GM12878 (cell line): ENCODE measurements at regions not wholly inside any gene's neighbourhood (a gene's known extent, or its start where the extent isn't known, plus 50 kb on each side); places are given as distances from the start of the nearest gene placed in this dataset.

ENCODE experiments used
- ATAC-seq: fragments of 200-7000 bp; cut with Tn5 transposase; 3 replicates; pipeline ENCODE4 v1.9.1; 2020; ENCODE audit warnings: mild to moderate bottlenecking, moderate library complexity
- BruUV-seq: library from RNA; stranded (reverse); fragments of 400-500 nt; replicated peaks from 2 replicates; lab custom pipeline; 2021; lab: Mats Ljungman, UMichigan
- CTCF ChIA-PET: fragments of 300-600 bp; sonication (Branson Sonifier 250); formaldehyde crosslinking; extraction: SDS; loops from one replicate; lab custom pipeline; 2021; ENCODE audit warnings: inconsistent platforms; lab: Yijun Ruan, JAX
- POLR2A ChIA-PET: fragments of 350-600 bp; formaldehyde crosslinking; extraction: SDS; loops from one replicate; lab custom pipeline; 2021; ENCODE audit warnings: inconsistent platforms; lab: Charles Lee
- RAD21 ChIA-PET: fragments of 300-600 bp; sonication (Branson Sonifier 250); formaldehyde crosslinking; loops from one replicate; lab custom pipeline; 2023; ENCODE audit warnings: antibody characterized with exemption; ENCODE audit not compliant: unreplicated experiment; lab: Charles Lee
- SMC1A ChIA-PET: fragments of 300-600 bp; sonication (Branson Sonifier 250); formaldehyde crosslinking; loops from one replicate; lab custom pipeline; 2023; ENCODE audit not compliant: unreplicated experiment, uncharacterized antibody; lab: Charles Lee
- DNase-seq: peaks from one replicate; pipeline ENCODE4 v3.0.0-alpha.2; 2011; ENCODE audit warnings: low read depth, low spot score
- FAIRE-seq: peaks from 3 replicates; lab custom pipeline; 2011; peaks lifted over from hg19 to GRCh38; lab: Jason Lieb, UNC
- H2AFZ ChIP-seq: 2 replicates; pipeline ENCODE4 v1.6.0; 2011; ENCODE audit warnings: low read depth, low read length, control low read depth; ENCODE audit not compliant: control insufficient read depth
- H3K27ac ChIP-seq: 2 replicates; pipeline ENCODE4 v1.5.1; 2011; ENCODE audit warnings: control low read depth; ENCODE audit not compliant: control insufficient read depth, insufficient read depth
- H3K27me3 ChIP-seq, 2 experiments: replicated peaks in 1 of 2; 2 replicates each; pipeline versions ENCODE4 v1.6.0 to v1.6.1; 2011; ENCODE audit warnings: low read length in 1 of 2; ENCODE audit not compliant: control insufficient read depth in 2 of 2, insufficient read depth in 2 of 2
- H3K36me3 ChIP-seq, 2 experiments: 2 replicates each; pipeline ENCODE4 v1.5.1; 2011; ENCODE audit warnings: low read length in 1 of 2; ENCODE audit not compliant: control insufficient read depth in 2 of 2, insufficient read depth in 2 of 2
- H3K4me1 ChIP-seq: 2 replicates; pipeline ENCODE4 v1.6.1; 2011; ENCODE audit warnings: mild to moderate bottlenecking, low read length, moderate library complexity, mixed read lengths; ENCODE audit not compliant: control insufficient read depth, insufficient read depth
- H3K4me2 ChIP-seq: 2 replicates; pipeline ENCODE4 v1.6.0; 2011; ENCODE audit warnings: control low read depth; ENCODE audit not compliant: control insufficient read depth, insufficient read depth
- H3K4me3 ChIP-seq: fragments of 200-600 bp; sonication (generic); 2 replicates; pipeline ENCODE4 v1.5.1; 2016
- H3K79me2 ChIP-seq: 2 replicates; pipeline ENCODE4 v1.6.0; 2011; ENCODE audit warnings: low read length; ENCODE audit not compliant: control insufficient read depth, insufficient read depth
- H3K9ac ChIP-seq: 2 replicates; pipeline ENCODE4 v1.8.0; 2011; ENCODE audit warnings: low read length, control low read depth, mixed read lengths; ENCODE audit not compliant: control insufficient read depth, insufficient read depth
- H3K9me3 ChIP-seq: replicated peaks from 3 replicates; pipeline ENCODE4 v1.5.1; 2011; ENCODE audit warnings: mild to moderate bottlenecking, low read length; ENCODE audit not compliant: control insufficient read depth, insufficient read depth
- H4K20me1 ChIP-seq: 2 replicates; pipeline ENCODE4 v1.6.0; 2011; ENCODE audit not compliant: control insufficient read depth, insufficient read depth
- BHLHE40 ChIP-seq, 2 experiments: fragments of 450-650 bp in 1 of 2; IDR thresholded peaks; 2 replicates each; pipeline ENCODE4 v1.6.1; 2011 to 2017; ENCODE audit warnings: low read depth in 2 of 2, borderline replicate concordance in 1 of 2, improper control_type of control experiment in 1 of 2, low read length in 1 of 2, mild to moderate bottlenecking in 1 of 2
- CBFB ChIP-seq: IDR thresholded peaks from 2 replicates; pipeline ENCODE4 v1.6.1; 2016; ENCODE audit warnings: antibody characterized with exemption, low read depth
- GATAD2B ChIP-seq: fragments of 450-650 bp; conservative IDR thresholded peaks from 2 replicates; pipeline ENCODE4 v1.6.1; 2017; ENCODE audit warnings: low read depth, mild to moderate bottlenecking, moderate library complexity
- MYC ChIP-seq: IDR thresholded peaks from 2 replicates; pipeline ENCODE4 v1.6.1; 2011; ENCODE audit warnings: mild to moderate bottlenecking, low read length, moderate library complexity, inconsistent platforms; ENCODE audit not compliant: insufficient read depth, insufficient replicate concordance, insufficient read length, severe bottlenecking
- NFYA ChIP-seq: IDR thresholded peaks from 2 replicates; pipeline ENCODE4 v1.6.1; 2011; ENCODE audit warnings: low read depth, mild to moderate bottlenecking, low read length, improper control_type of control experiment, borderline replicate concordance
- NFYB ChIP-seq: IDR thresholded peaks from 2 replicates; pipeline ENCODE4 v1.6.1; 2011; ENCODE audit warnings: low read depth, mild to moderate bottlenecking, low read length, improper control_type of control experiment, moderate library complexity; ENCODE audit not compliant: insufficient read depth
- NR2C1 ChIP-seq: fragments of 450-650 bp; IDR thresholded peaks from 2 replicates; pipeline ENCODE4 v1.6.1; 2017; ENCODE audit warnings: antibody characterized with exemption, mild to moderate bottlenecking, moderate library complexity
- NR2F1 ChIP-seq: fragments of 450-650 bp; conservative IDR thresholded peaks from 2 replicates; pipeline ENCODE4 v1.6.1; 2017; ENCODE audit warnings: mild to moderate bottlenecking
- RAD51 ChIP-seq: fragments of 450-650 bp; IDR thresholded peaks from 2 replicates; pipeline ENCODE4 v1.6.1; 2016; ENCODE audit warnings: moderate library complexity, mild to moderate bottlenecking, inconsistent platforms
- RFX5 ChIP-seq: IDR thresholded peaks from 2 replicates; pipeline ENCODE4 v1.6.1; 2011; ENCODE audit warnings: low read depth, low read length, improper control_type of control experiment
- SIN3A ChIP-seq: IDR thresholded peaks from 2 replicates; pipeline ENCODE4 v1.6.1; 2012; ENCODE audit warnings: low read depth, low read length, improper control_type of control experiment
- SMAD5 ChIP-seq: IDR thresholded peaks from 2 replicates; pipeline ENCODE4 v1.6.1; 2016; ENCODE audit warnings: antibody characterized with exemption, low read depth
- SUPT20H ChIP-seq: IDR thresholded peaks from 2 replicates; pipeline ENCODE4 v1.6.1; 2011; ENCODE audit warnings: low read depth, mild to moderate bottlenecking, low read length, moderate library complexity, borderline replicate concordance; ENCODE audit not compliant: control insufficient read depth
- SUZ12 ChIP-seq: fragments of 200-600 bp; sonication (generic); IDR thresholded peaks from one replicate; pipeline ENCODE4 v1.6.1; 2018; ENCODE audit warnings: antibody characterized with exemption, mild to moderate bottlenecking; ENCODE audit not compliant: unreplicated experiment
- TARDBP ChIP-seq: IDR thresholded peaks from 2 replicates; pipeline ENCODE4 v1.6.1; 2016; ENCODE audit warnings: borderline replicate concordance
- WGBS: methylation state at CpG from one replicate; pipeline ENCODE4 v1.1.6; 2016; ENCODE audit warnings: low lambda C conversion rate; ENCODE audit not compliant: insufficient replicate concordance, insufficient coverage; ENCODE audit errors: missing lambda C conversion rate; 5-methylcytosine and 5-hydroxymethylcytosine counted together
- in situ Hi-C: fragments of 300-500 bp; cut with MboI; formaldehyde crosslinking; loops from 9 replicates; pipeline ENCODE4 v1.14.3; 2018; ENCODE audit warnings: mixed read lengths
- intact Hi-C: fragments of 100-400 bp; cut with micrococcal nuclease; formaldehyde crosslinking; loops from one replicate; pipeline ENCODE4 v1.14.2; 2022; ENCODE audit not compliant: unreplicated experiment
- TF ChIP-seq, protein P1 (sequence below): fragments of 450-650 bp; IDR thresholded peaks from 2 replicates; pipeline ENCODE4 v1.6.1; 2017; ENCODE audit warnings: mild to moderate bottlenecking, low read depth, inconsistent platforms; ENCODE audit not compliant: poor library complexity, severe bottlenecking
- TF ChIP-seq, protein P2 (sequence below): fragments of 450-650 bp; IDR thresholded peaks from 2 replicates; pipeline ENCODE4 v1.6.1; 2017; ENCODE audit warnings: borderline replicate concordance

GRCh38 chr13:28581451-28581850, 77.5 kb upstream of the POMP start (continued):
- no peak for TF ChIP-seq SUPT20H
- TF ChIP-seq NFYB, result no peak

DNA sequence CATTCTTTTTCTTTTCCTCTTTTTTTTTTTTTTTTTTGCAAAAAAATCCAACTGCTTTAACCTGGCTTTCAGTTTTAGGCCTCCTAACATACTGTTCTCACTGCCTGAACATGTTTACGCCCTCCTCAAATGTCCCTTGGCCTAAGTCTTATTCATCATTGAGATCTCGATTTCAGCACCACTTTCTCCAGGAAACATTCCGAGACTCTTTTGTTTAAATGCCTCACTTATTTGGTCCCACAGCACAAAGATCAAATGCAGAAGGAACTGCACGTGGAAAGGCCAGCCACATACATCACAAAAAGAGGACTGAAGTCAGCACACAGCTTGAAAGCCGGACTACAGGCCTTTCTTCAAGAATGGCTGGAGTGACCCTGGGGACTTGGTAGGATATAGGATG, 79.2 kb upstream of the POMP start:
- CTCF ChIA-PET, result no interaction called here
- H3K27me3 ChIP-seq, result no peaks in the 10 kb centered on the region
- H4K20me1 ChIP-seq, result no peaks in the 10 kb centered on the region
- intact Hi-C loops (no loop called here), in situ Hi-C loops (no loop called here)
- no peaks in the 10 kb centered on the region; the same call in 2 of the 3 replicates for H3K9me3 ChIP-seq
- H2AFZ ChIP-seq, result no peak overlapping the region
- no peak for FAIRE-seq
- POLR2A ChIA-PET, result no interaction called here
- RAD21 ChIA-PET, result no interaction called here
- no peak overlapping the region for H3K9ac ChIP-seq
- BruUV-seq, result no TSS peak
- H3K4me1 ChIP-seq, result peaks cover 5% of the 10 kb centered on the region; the same call in 1 of the 2 replicates
- H3K4me3 ChIP-seq, result no peak overlapping the region
- 73% methylated on average over 2 of the region's 5 CpGs for WGBS
- no peak overlapping the region for H3K27ac ChIP-seq
- H3K4me2 ChIP-seq, result no peak overlapping the region
- H3K79me2 ChIP-seq, result no peaks in the 10 kb centered on the region
- no peaks in the 10 kb centered on the region for H3K36me3 ChIP-seq
- SMC1A ChIA-PET, result no interaction called here
- no peak for ATAC-seq
- DNase-seq, result no peak
- TF ChIP-seq RAD51 (no peak), NFYA (no peak), BHLHE40 (IDR thresholded peaks at IDR 0.05; ENCODE audit: borderline replicate concordance in 1 of 2, low read depth in 2 of 2, low read length in 1 of 2) (no peak), GATAD2B (no peak), RFX5 (no peak), SUZ12 (no peak), SIN3A (no peak), SMAD5 (no peak), TARDBP (no peak), NR2C1 (no peak), MYC (no peak), NR2F1 (no peak), CBFB (no peak)
- TF ChIP-seq, protein P1, sequence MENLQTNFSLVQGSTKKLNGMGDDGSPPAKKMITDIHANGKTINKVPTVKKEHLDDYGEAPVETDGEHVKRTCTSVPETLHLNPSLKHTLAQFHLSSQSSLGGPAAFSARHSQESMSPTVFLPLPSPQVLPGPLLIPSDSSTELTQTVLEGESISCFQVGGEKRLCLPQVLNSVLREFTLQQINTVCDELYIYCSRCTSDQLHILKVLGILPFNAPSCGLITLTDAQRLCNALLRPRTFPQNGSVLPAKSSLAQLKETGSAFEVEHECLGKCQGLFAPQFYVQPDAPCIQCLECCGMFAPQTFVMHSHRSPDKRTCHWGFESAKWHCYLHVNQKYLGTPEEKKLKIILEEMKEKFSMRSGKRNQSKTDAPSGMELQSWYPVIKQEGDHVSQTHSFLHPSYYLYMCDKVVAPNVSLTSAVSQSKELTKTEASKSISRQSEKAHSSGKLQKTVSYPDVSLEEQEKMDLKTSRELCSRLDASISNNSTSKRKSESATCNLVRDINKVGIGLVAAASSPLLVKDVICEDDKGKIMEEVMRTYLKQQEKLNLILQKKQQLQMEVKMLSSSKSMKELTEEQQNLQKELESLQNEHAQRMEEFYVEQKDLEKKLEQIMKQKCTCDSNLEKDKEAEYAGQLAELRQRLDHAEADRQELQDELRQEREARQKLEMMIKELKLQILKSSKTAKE, result no peak
- TF ChIP-seq, protein P2, sequence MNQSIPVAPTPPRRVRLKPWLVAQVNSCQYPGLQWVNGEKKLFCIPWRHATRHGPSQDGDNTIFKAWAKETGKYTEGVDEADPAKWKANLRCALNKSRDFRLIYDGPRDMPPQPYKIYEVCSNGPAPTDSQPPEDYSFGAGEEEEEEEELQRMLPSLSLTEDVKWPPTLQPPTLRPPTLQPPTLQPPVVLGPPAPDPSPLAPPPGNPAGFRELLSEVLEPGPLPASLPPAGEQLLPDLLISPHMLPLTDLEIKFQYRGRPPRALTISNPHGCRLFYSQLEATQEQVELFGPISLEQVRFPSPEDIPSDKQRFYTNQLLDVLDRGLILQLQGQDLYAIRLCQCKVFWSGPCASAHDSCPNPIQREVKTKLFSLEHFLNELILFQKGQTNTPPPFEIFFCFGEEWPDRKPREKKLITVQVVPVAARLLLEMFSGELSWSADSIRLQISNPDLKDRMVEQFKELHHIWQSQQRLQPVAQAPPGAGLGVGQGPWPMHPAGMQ, result no peak
